ENCODE measurements at regions not wholly inside any gene's neighbourhood (a gene's known extent, or its start where the extent isn't known, plus 50 kb on each side); places are given as distances from the start of the nearest gene placed in this dataset.

DNA sequence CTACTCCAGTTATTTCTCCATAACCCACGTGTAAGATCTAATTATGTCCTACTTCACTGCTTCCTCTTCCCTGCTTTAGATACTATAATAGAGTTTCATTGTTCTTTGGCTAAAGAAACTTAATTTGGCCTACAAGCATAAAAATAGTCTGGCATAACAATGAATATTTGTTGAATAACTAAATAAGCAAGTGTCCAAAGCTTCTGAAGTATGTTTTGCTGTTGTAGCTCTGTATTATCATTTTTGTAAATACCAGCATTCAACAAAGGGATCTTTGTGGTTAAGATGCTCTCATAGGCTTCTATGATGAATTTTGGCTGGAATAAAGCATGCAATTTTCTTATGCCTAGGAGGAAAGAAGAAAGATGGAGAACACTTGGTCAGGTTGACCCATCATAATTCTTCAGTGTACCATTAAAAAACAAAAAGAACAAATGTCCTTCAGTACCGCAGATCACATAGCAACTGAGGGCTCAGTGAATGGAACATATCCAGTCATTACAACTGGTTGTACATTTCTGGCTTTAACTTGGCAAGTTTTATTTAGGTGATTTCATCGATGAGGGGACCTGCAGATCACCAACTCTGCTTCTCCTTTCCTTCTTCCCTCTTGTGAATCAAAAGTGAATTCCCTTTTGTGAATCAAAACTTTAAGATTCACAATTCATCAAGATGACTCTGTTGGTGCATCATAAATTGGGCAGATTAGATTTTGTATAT is 465.9 kb upstream of the TGFBR2 start:
- DNase-seq (ENCODE audit: low read depth in 1 of 2, low spot score in 2 of 2): no peak
- H3K27me3 ChIP-seq (replicated peaks in 1 of 4; ENCODE audit: control insufficient read depth in 3 of 4, extremely low read depth in 1 of 4, insufficient read depth in 3 of 4, low read length in 3 of 4): no peaks in the 10 kb centered on the region
- no peak overlapping the region for H2AK5ac ChIP-seq (ENCODE audit: low read depth, low read length)
- H3K36me3 ChIP-seq (ENCODE audit: control insufficient read depth in 2 of 4, insufficient read depth in 4 of 4, low read length in 3 of 4): no peaks in the 10 kb centered on the region
- no peak overlapping the region for H3K4ac ChIP-seq (replicated peaks; ENCODE audit: insufficient read length, low read depth, low read length)
- TF ChIP-seq BCL11A (IDR thresholded peaks at IDR 0.05; ENCODE audit: low read depth in 2 of 2, low read length in 2 of 2): no peak
- no peak for TF ChIP-seq KDM5A (IDR thresholded peaks at IDR 0.05; ENCODE audit: low read length)
- no peak for TF ChIP-seq NRF1 (IDR thresholded peaks at IDR 0.05; ENCODE audit: low read depth, low read length)
- no peak for TF ChIP-seq PHF8 (conservative IDR thresholded peaks at IDR 0.05; ENCODE audit: low read depth, low read length)
- TF ChIP-seq YY1 (IDR thresholded peaks at IDR 0.05; ENCODE audit: low read depth, low read length): no peak
- TF ChIP-seq TAF1 (IDR thresholded peaks at IDR 0.05; ENCODE audit: low read depth, low read length): no peak
- no peak for TF ChIP-seq NANOG (IDR thresholded peaks at IDR 0.05; ENCODE audit: insufficient read depth, low read depth, low read length, poor library complexity, severe bottlenecking)
- TF ChIP-seq POU5F1 (IDR thresholded peaks at IDR 0.05; ENCODE audit: low read depth, low read length): no peak
- TF ChIP-seq MAFK (IDR thresholded peaks at IDR 0.05; ENCODE audit: low read depth, low read length): no peak
- no peak for TF ChIP-seq CBX8 (IDR thresholded peaks at IDR 0.05; ENCODE audit: borderline replicate concordance, low read depth, low read length)
- no peak overlapping the region for H4K91ac ChIP-seq (replicated peaks; ENCODE audit: insufficient read length, low read length)
- WGBS, 2 experiments (ENCODE audit: extremely low coverage in 1 of 2, insufficient coverage in 1 of 2, insufficient read length in 1 of 2, insufficient replicate concordance in 2 of 2, low coverage in 1 of 2, low lambda C conversion rate in 2 of 2, missing lambda C conversion rate in 1 of 2): 88% methylated on average over 3 of the region's 3 CpGs; no CpG with 5 or more reads in 1 of the 2 experiments
- H4K8ac ChIP-seq (ENCODE audit: extremely low read depth, insufficient read depth, low read length): no peak overlapping the region
- CTCF ChIA-PET (ENCODE audit: partially characterized antibody): interaction anchor here (1.7 kb wide), 1 partner anchor 11 kb away, joined by 4 read pairs; no protein-coding TSS in a partner anchor
- no peak overlapping the region for H3K4me2 ChIP-seq (ENCODE audit: insufficient read depth in 1 of 2, low read depth in 2 of 2, low read length in 2 of 2)
- H2BK5ac ChIP-seq (ENCODE audit: low read depth, low read length): no peak overlapping the region
- POLR2A ChIA-PET (ENCODE audit: partially characterized antibody): no interaction called here
- no peaks in the 10 kb centered on the region for H3K79me1 ChIP-seq (ENCODE audit: low read depth, low read length)
- no peak for FAIRE-seq
- H2BK15ac ChIP-seq (ENCODE audit: low read length): no peak overlapping the region
- H2BK120ac ChIP-seq (replicated peaks; ENCODE audit: low read depth, low read length): no peak overlapping the region
- no peak overlapping the region for H3K18ac ChIP-seq (ENCODE audit: extremely low read depth, low read length)
- no peaks in the 10 kb centered on the region for H3K79me2 ChIP-seq (ENCODE audit: control insufficient read depth in 1 of 2, insufficient read depth in 2 of 2, low read length in 2 of 2)
- no peak overlapping the region for H3K14ac ChIP-seq (ENCODE audit: insufficient read length)
- H3K9me3 ChIP-seq (ENCODE audit: insufficient read depth in 2 of 2, low read depth in 1 of 2, low read length in 1 of 2): no peaks in the 10 kb centered on the region
- no peak overlapping the region for H3K27ac ChIP-seq (ENCODE audit: low read depth, low read length)
- no peaks in the 10 kb centered on the region for H3K4me1 ChIP-seq (replicated peaks in 1 of 4; ENCODE audit: control insufficient read depth in 3 of 4, insufficient read depth in 4 of 4, low read length in 3 of 4)
- no peak overlapping the region for H2BK20ac ChIP-seq (ENCODE audit: low read length)
- no peak overlapping the region for H2BK12ac ChIP-seq (ENCODE audit: low read depth, low read length)
- no peak overlapping the region for H2AFZ ChIP-seq (ENCODE audit: low read length)
- H4K20me1 ChIP-seq (replicated peaks in 1 of 2; ENCODE audit: control insufficient read depth in 1 of 2, insufficient read depth in 2 of 2, low read length in 2 of 2): no peaks in the 10 kb centered on the region
- H3K9ac ChIP-seq (replicated peaks in 1 of 4; ENCODE audit: extremely low read depth in 1 of 4, low read depth in 3 of 4, low read length in 3 of 4): no peak overlapping the region
- H3K4me3 ChIP-seq (ENCODE audit: extremely low read depth in 1 of 4, insufficient read depth in 2 of 4, low read depth in 3 of 4, low read length in 4 of 4): no peak overlapping the region
- no peak overlapping the region for H3K23ac ChIP-seq (ENCODE audit: insufficient read length)
- H3K23me2 ChIP-seq (ENCODE audit: low read depth, low read length): no peaks in the 10 kb centered on the region
- H3K56ac ChIP-seq (replicated peaks; ENCODE audit: insufficient read length, low read depth, low read length): no peak overlapping the region
- H4K5ac ChIP-seq (ENCODE audit: insufficient read length, low read depth, low read length): no peak overlapping the region
